IMR-90 (cell line): ENCODE measurements at regions not wholly inside any gene's neighbourhood (a gene's known extent, or its start where the extent isn't known, plus 50 kb on each side); places are given as distances from the start of the nearest gene placed in this dataset.
A peak's percentile ranks its signal among the peaks of the same experiment; 100 is the strongest.

Source experiments
- ATAC-seq: fragments of 200-7000 bp; cut with Tn5 transposase; 2 replicates; pipeline ENCODE4 v1.9.1; 2020; ENCODE audit warnings: low read depth, mild to moderate bottlenecking, moderate library complexity
- BruUV-seq: library from RNA; stranded (reverse); fragments of 400-500 nt; replicated peaks from 2 replicates; lab custom pipeline; 2021; lab: Mats Ljungman, UMichigan
- CTCF ChIA-PET: fragments of 300-600 bp; formaldehyde crosslinking; extraction: SDS; loops from one replicate; lab custom pipeline; 2021; ENCODE audit warnings: antibody characterized with exemption; lab: Yijun Ruan, JAX
- POLR2A ChIA-PET: fragments of 300-600 bp; sonication (Branson Sonifier 250); formaldehyde crosslinking; loops from one replicate; lab custom pipeline; 2022; ENCODE audit warnings: antibody characterized with exemption; ENCODE audit not compliant: unreplicated experiment; lab: Charles Lee
- DNase-seq: peaks from one replicate; pipeline ENCODE4 v3.0.0; 2013
- H2AFZ ChIP-seq: replicated peaks from 2 replicates; pipeline ENCODE3; 2013; ENCODE audit warnings: low read length, mild to moderate bottlenecking; ENCODE audit not compliant: poor library complexity
- H2AK5ac ChIP-seq: 2 replicates; pipeline ENCODE4 v1.6.1; 2013; ENCODE audit warnings: low read depth, low read length, inconsistent platforms
- H2AK9ac ChIP-seq: replicated peaks from 2 replicates; pipeline ENCODE3; 2013; ENCODE audit warnings: mild to moderate bottlenecking, low read depth, low read length, moderate library complexity; ENCODE audit not compliant: poor library complexity
- H2BK120ac ChIP-seq: 2 replicates; pipeline ENCODE4 v1.6.1; 2013; ENCODE audit warnings: low read depth, low read length, inconsistent platforms
- H2BK15ac ChIP-seq: 3 replicates; pipeline ENCODE4 v1.6.1; 2013; ENCODE audit warnings: low read depth, low read length, inconsistent platforms
- H2BK20ac ChIP-seq: 2 replicates; pipeline ENCODE4 v1.6.1; 2013; ENCODE audit warnings: low read depth, mild to moderate bottlenecking, inconsistent platforms, low read length, moderate library complexity
- H2BK5ac ChIP-seq: 2 replicates; pipeline ENCODE4 v1.6.1; 2013; ENCODE audit warnings: mild to moderate bottlenecking, low read depth, low read length, inconsistent platforms; ENCODE audit not compliant: poor library complexity, severe bottlenecking
- H3K14ac ChIP-seq: replicated peaks from 2 replicates; pipeline ENCODE4 v1.6.1; 2013; ENCODE audit warnings: low read depth, low read length, inconsistent platforms
- H3K18ac ChIP-seq: 2 replicates; pipeline ENCODE4 v1.6.1; 2013; ENCODE audit warnings: low read depth, low read length, control low read depth
- H3K23ac ChIP-seq: 2 replicates; pipeline ENCODE4 v1.6.1; 2013; ENCODE audit warnings: low read depth, low read length, inconsistent platforms
- H3K27ac ChIP-seq: 2 replicates; pipeline ENCODE4 v1.5.1; 2013; ENCODE audit warnings: mild to moderate bottlenecking, control low read depth, low read length; ENCODE audit not compliant: insufficient read depth
- H3K27me3 ChIP-seq: 2 replicates; pipeline ENCODE4 v1.6.1; 2013; ENCODE audit warnings: low read length; ENCODE audit not compliant: control insufficient read depth, insufficient read depth
- H3K36me3 ChIP-seq: 2 replicates; pipeline ENCODE4 v1.6.1; 2013; ENCODE audit warnings: low read length, mixed read lengths; ENCODE audit not compliant: control insufficient read depth, insufficient read depth
- H3K4ac ChIP-seq: 2 replicates; pipeline ENCODE4 v1.6.1; 2013; ENCODE audit warnings: low read depth, low read length, inconsistent platforms
- H3K4me1 ChIP-seq: 2 replicates; pipeline ENCODE4 v1.6.1; 2013; ENCODE audit warnings: low read length, mixed read lengths; ENCODE audit not compliant: control insufficient read depth, insufficient read depth
- H3K4me2 ChIP-seq: 2 replicates; pipeline ENCODE4 v1.6.1; 2013; ENCODE audit warnings: low read depth, mild to moderate bottlenecking, control low read depth, low read length, moderate library complexity
- H3K4me3 ChIP-seq: 2 replicates; pipeline ENCODE4 v1.5.1; 2013; ENCODE audit warnings: low read depth, mild to moderate bottlenecking, control low read depth, low read length, moderate library complexity; ENCODE audit not compliant: insufficient read depth
- H3K56ac ChIP-seq: 2 replicates; pipeline ENCODE4 v1.6.1; 2013; ENCODE audit warnings: low read length, inconsistent platforms; ENCODE audit not compliant: insufficient read depth; ENCODE audit errors: extremely low read depth
- H3K79me1 ChIP-seq, 2 experiments: 2 replicates each; pipeline ENCODE4 v1.6.1; 2013; ENCODE audit warnings: low read length in 2 of 2, inconsistent platforms in 1 of 2, low read depth in 1 of 2
- H3K9ac ChIP-seq: 2 replicates; pipeline ENCODE4 v1.6.1; 2013; ENCODE audit warnings: low read depth, low read length, control low read depth
- H3K9me1 ChIP-seq: 2 replicates; pipeline ENCODE4 v1.6.1; 2013; ENCODE audit warnings: low read length, inconsistent platforms; ENCODE audit not compliant: insufficient read depth
- H3K9me3 ChIP-seq: 2 replicates; pipeline ENCODE4 v1.6.1; 2013; ENCODE audit warnings: low read length; ENCODE audit not compliant: control insufficient read depth, insufficient read depth
- H4K20me1 ChIP-seq: 2 replicates; pipeline ENCODE4 v1.6.1; 2013; ENCODE audit warnings: low read length, inconsistent platforms; ENCODE audit not compliant: insufficient read depth
- H4K5ac ChIP-seq: 2 replicates; pipeline ENCODE4 v1.6.1; 2013; ENCODE audit warnings: mild to moderate bottlenecking, low read depth, low read length, control low read depth
- H4K8ac ChIP-seq, 2 experiments: 2 replicates each; pipeline ENCODE4 v1.6.1; 2013; ENCODE audit warnings: low read depth in 2 of 2, low read length in 2 of 2, control low read depth in 1 of 2, inconsistent platforms in 1 of 2
- H4K91ac ChIP-seq: 2 replicates; pipeline ENCODE4 v1.6.1; 2013; ENCODE audit warnings: low read depth, low read length, inconsistent platforms; ENCODE audit not compliant: insufficient read depth
- CEBPB ChIP-seq: IDR thresholded peaks from 2 replicates; pipeline ENCODE4 v1.6.1; 2012; ENCODE audit warnings: low read depth, low read length, improper control_type of control experiment
- FOS ChIP-seq: fragments of 150-350 bp; IDR thresholded peaks from 2 replicates; pipeline ENCODE4 v1.6.1; 2016; ENCODE audit warnings: low read depth, low read length
- RCOR1 ChIP-seq: IDR thresholded peaks from 2 replicates; pipeline ENCODE4 v1.6.1; 2012; ENCODE audit warnings: mild to moderate bottlenecking, low read length, improper control_type of control experiment; ENCODE audit not compliant: insufficient replicate concordance
- RFX5 ChIP-seq: IDR thresholded peaks from 2 replicates; pipeline ENCODE4 v1.8.0; 2012; ENCODE audit warnings: low read depth, mild to moderate bottlenecking, low read length, moderate library complexity
- WGBS, 2 experiments: methylation state at CpG; one replicate each; pipeline versions ENCODE4 v1.1.5 to v1.1.7; 2013; ENCODE audit warnings: missing lambda C conversion rate in 2 of 2; ENCODE audit not compliant: insufficient read length in 1 of 2; ENCODE audit errors: extremely low coverage in 2 of 2; 5-methylcytosine and 5-hydroxymethylcytosine counted together
- dilution Hi-C: fragments of 300-500 bp; cut with HindIII; formaldehyde crosslinking; loops from one replicate; pipeline ENCODE4 v1.14.3; 2018; ENCODE audit warnings: low sequenced_read_pairs; ENCODE audit not compliant: unreplicated experiment
- in situ Hi-C: fragments of 300-500 bp; cut with MboI; formaldehyde crosslinking; loops from 3 replicates; pipeline ENCODE4 v1.14.3; 2019; ENCODE audit warnings: low sequenced_read_pairs, inconsistent platforms, mixed read lengths
- intact Hi-C: fragments of 100-400 bp; cut with micrococcal nuclease; formaldehyde crosslinking; loops from 2 replicates; pipeline ENCODE4 v1.10.0; 2022

- Histone ChIP-seq H2AK5ac (peak overlapping the region; percentile 64; the same call in 1 of the 2 replicates), H3K9me1 (no peaks in the 10 kb centered on the region; the same call in 1 of the 2 replicates), H2AFZ (no peak overlapping the region), H3K9me3 (no peaks in the 10 kb centered on the region), H3K23ac (peak overlapping the region; percentile 22; the same call in 1 of the 2 replicates), H4K20me1 (no peaks in the 10 kb centered on the region), H3K36me3 (no peaks in the 10 kb centered on the region), H3K4ac (peak overlapping the region; percentile 68; the same call in 1 of the 2 replicates), H3K56ac (peak overlapping the region; percentile 38; the same call in 1 of the 2 replicates), H3K79me1 (no peaks in the 10 kb centered on the region), H3K4me2 (peak overlapping the region; percentile 29), H2BK15ac (peak overlapping the region; percentile 41; the same call in 1 of the 3 replicates), H2AK9ac (no peak overlapping the region), H3K9ac (peak overlapping the region; percentile 58; the same call in 1 of the 2 replicates), H3K4me1 (peaks cover 8% of the 10 kb centered on the region; the same call in 1 of the 2 replicates), H3K27me3 (no peaks in the 10 kb centered on the region), H2BK5ac (peak overlapping the region; percentile 94), H3K4me3 (no peak overlapping the region), H3K27ac (peak overlapping the region; percentile 67), H4K5ac (peak overlapping the region; percentile 20; the same call in 1 of the 2 replicates), H4K91ac (peak overlapping the region; percentile 38), H3K18ac (peak overlapping the region; percentile 90), H2BK120ac (peak overlapping the region; percentile 79), H2BK20ac (peak overlapping the region; percentile 75), H3K14ac (no peak overlapping the region; the same call in 1 of the 2 replicates), H4K8ac (peak overlapping the region; percentile 43 to 54; a peak in 2 of 4 replicates)
- no CpG with 5 or more reads among the region's 6 CpGs for WGBS, 2 experiments
- BruUV-seq, result no TSS peak
- intact Hi-C loops, result loop anchor here (5.0 kb wide), 1 partner anchor 50 kb away; no protein-coding TSS in a partner anchor
- TF ChIP-seq RCOR1 (no peak), CEBPB (peak; percentile 83), RFX5 (no peak), FOS (no peak)
- in situ Hi-C loops, result no loop called here
- CTCF ChIA-PET, result no interaction called here
- POLR2A ChIA-PET, result interaction anchor here (0.6 kb wide), 1 partner anchor 57 kb away, joined by 3 read pairs; no protein-coding TSS in a partner anchor
- dilution Hi-C loops, result no loop called here
- ATAC-seq (peak; percentile 94), DNase-seq (peak; percentile 93)
These were observed 57.6 kb upstream of the PARD3B start for GRCh38 chr2:204487447-204488229.
